PC-3 (cell line): ENCODE measurements at regions not wholly inside any gene's neighbourhood (a gene's known extent, or its start where the extent isn't known, plus 50 kb on each side); places are given as distances from the start of the nearest gene placed in this dataset.

Experiments used
- ATAC-seq: fragments of 200-7000 bp; cut with Tn5 transposase; 2 replicates; pipeline ENCODE4 v1.9.1; 2020; ENCODE audit warnings: mild to moderate bottlenecking, moderate library complexity
- BruUV-seq: library from RNA; stranded (reverse); fragments of 400-500 nt; replicated peaks from 2 replicates; lab custom pipeline; 2021; lab: Mats Ljungman, UMichigan
- CTCF ChIA-PET: fragments of 300-600 bp; sonication (Branson Sonifier 250); formaldehyde crosslinking; loops from one replicate; lab custom pipeline; 2022; ENCODE audit warnings: antibody characterized with exemption; lab: Charles Lee
- POLR2A ChIA-PET: fragments of 300-600 bp; sonication (Branson Sonifier 250); formaldehyde crosslinking; loops from one replicate; lab custom pipeline; 2022; ENCODE audit warnings: antibody characterized with exemption; ENCODE audit not compliant: unreplicated experiment; lab: Charles Lee
- DNase-seq: peaks from one replicate; pipeline ENCODE4 v3.0.0-alpha.2; 2015
- H2AFZ ChIP-seq: fragments of 300-600 bp; sonication (generic); 2 replicates; pipeline ENCODE4 v1.6.0; 2016; ENCODE audit warnings: antibody characterized with exemption, low read length
- H3F3A ChIP-seq: fragments of 300-600 bp; sonication (generic); one replicate; pipeline ENCODE4 v1.6.0; 2017; ENCODE audit warnings: antibody characterized with exemption, low read length, control low read depth, mild to moderate bottlenecking; ENCODE audit not compliant: unreplicated experiment
- H3K27ac ChIP-seq: fragments of 300-600 bp; sonication (generic); 2 replicates; pipeline ENCODE4 v1.5.1; 2016; ENCODE audit warnings: mild to moderate bottlenecking, low read length
- H3K27me3 ChIP-seq: fragments of 300-600 bp; sonication (generic); 2 replicates; pipeline ENCODE4 v1.6.1; 2016; ENCODE audit warnings: low read length, mixed read lengths
- H3K36me3 ChIP-seq: fragments of 300-600 bp; sonication (generic); 2 replicates; pipeline ENCODE4 v1.6.1; 2016; ENCODE audit warnings: low read depth, mixed run types, low read length, mixed read lengths
- H3K4me1 ChIP-seq: fragments of 300-600 bp; sonication (generic); 2 replicates; pipeline ENCODE4 v1.5.1; 2016; ENCODE audit warnings: low read length; ENCODE audit not compliant: insufficient read depth
- H3K4me2 ChIP-seq: fragments of 300-600 bp; sonication (generic); 2 replicates; pipeline ENCODE4 v1.6.0; 2016; ENCODE audit warnings: low read length
- H3K4me3 ChIP-seq: fragments of 300-600 bp; sonication (generic); 2 replicates; pipeline ENCODE4 v1.5.1; 2016; ENCODE audit warnings: mild to moderate bottlenecking, low read length, mixed read lengths
- H3K79me2 ChIP-seq: fragments of 300-600 bp; sonication (generic); 2 replicates; pipeline ENCODE4 v1.6.1; 2017; ENCODE audit warnings: low read length, mixed read lengths
- H3K9ac ChIP-seq: fragments of 300-600 bp; sonication (generic); 2 replicates; pipeline ENCODE4 v1.6.0; 2016; ENCODE audit warnings: mild to moderate bottlenecking, low read length
- H3K9me2 ChIP-seq: fragments of 300-600 bp; sonication (generic); replicated peaks from 2 replicates; pipeline ENCODE4 v1.6.1; 2016; ENCODE audit warnings: mixed run types, low read length, mixed read lengths
- H3K9me3 ChIP-seq: fragments of 300-600 bp; sonication (generic); 2 replicates; pipeline ENCODE4 v1.6.1; 2016; ENCODE audit warnings: low read length, mixed read lengths
- H4K20me1 ChIP-seq: fragments of 300-600 bp; sonication (generic); 2 replicates; pipeline ENCODE4 v1.6.1; 2016; ENCODE audit warnings: low read length, mixed read lengths
- EZH2 ChIP-seq: fragments of 300-600 bp; sonication (generic); IDR thresholded peaks from one replicate; pipeline ENCODE4 v1.6.1; 2017; ENCODE audit warnings: antibody characterized with exemption, mild to moderate bottlenecking, low read length; ENCODE audit not compliant: unreplicated experiment
- EZH2phosphoT487 ChIP-seq: fragments of 300-600 bp; sonication (generic); IDR thresholded peaks from 2 replicates; pipeline ENCODE4 v1.6.1; 2018; ENCODE audit warnings: mild to moderate bottlenecking, antibody characterized with exemption, low read length, borderline replicate concordance
- intact Hi-C: fragments of 100-400 bp; cut with micrococcal nuclease; formaldehyde crosslinking; loops from 2 replicates; pipeline ENCODE4 v1.9.0; 2023
- TF ChIP-seq, protein P1 (sequence below): fragments of 300-600 bp; sonication (generic); conservative IDR thresholded peaks from 2 replicates; pipeline ENCODE4 v1.5.1; 2017; ENCODE audit warnings: antibody characterized with exemption, low read depth, mild to moderate bottlenecking, low read length

- no peak for TF ChIP-seq EZH2phosphoT487
- no peak for TF ChIP-seq EZH2
- no peak overlapping the region for H3K9ac ChIP-seq
- H3K4me2 ChIP-seq = no peak overlapping the region
- H4K20me1 ChIP-seq = no peaks in the 10 kb centered on the region
- no peak overlapping the region for H2AFZ ChIP-seq
- no peaks in the 10 kb centered on the region for H3F3A ChIP-seq
- no peaks in the 10 kb centered on the region for H3K9me2 ChIP-seq
- BruUV-seq = no TSS peak
- intact Hi-C loops = no loop called here
- no peaks in the 10 kb centered on the region for H3K79me2 ChIP-seq
- H3K27ac ChIP-seq = no peak overlapping the region
- ATAC-seq (no peak), DNase-seq (no peak)
- no peaks in the 10 kb centered on the region for H3K4me1 ChIP-seq
- no peaks in the 10 kb centered on the region for H3K9me3 ChIP-seq
- no peaks in the 10 kb centered on the region for H3K36me3 ChIP-seq
- CTCF ChIA-PET = no interaction called here
- no peaks in the 10 kb centered on the region for H3K27me3 ChIP-seq
- POLR2A ChIA-PET = no interaction called here
- H3K4me3 ChIP-seq = no peak overlapping the region
Measured at GRCh38 chr6:114762145-114762544, 419.3 kb upstream of the HS3ST5 start.

GRCh38 chr6:114747995-114748625, 405.3 kb upstream of the HS3ST5 start:
- 0 out of 2 replicates have a peak, but pooled peaks have one; percentile 40 for ATAC-seq
- ChIA-PET CTCF (interaction anchor here (0.6 kb wide), 1 partner anchor 797 kb away, joined by 4 read pairs; no protein-coding TSS in a partner anchor), POLR2A (no interaction called here)
- no peak for TF ChIP-seq EZH2
- TF ChIP-seq, protein P1, sequence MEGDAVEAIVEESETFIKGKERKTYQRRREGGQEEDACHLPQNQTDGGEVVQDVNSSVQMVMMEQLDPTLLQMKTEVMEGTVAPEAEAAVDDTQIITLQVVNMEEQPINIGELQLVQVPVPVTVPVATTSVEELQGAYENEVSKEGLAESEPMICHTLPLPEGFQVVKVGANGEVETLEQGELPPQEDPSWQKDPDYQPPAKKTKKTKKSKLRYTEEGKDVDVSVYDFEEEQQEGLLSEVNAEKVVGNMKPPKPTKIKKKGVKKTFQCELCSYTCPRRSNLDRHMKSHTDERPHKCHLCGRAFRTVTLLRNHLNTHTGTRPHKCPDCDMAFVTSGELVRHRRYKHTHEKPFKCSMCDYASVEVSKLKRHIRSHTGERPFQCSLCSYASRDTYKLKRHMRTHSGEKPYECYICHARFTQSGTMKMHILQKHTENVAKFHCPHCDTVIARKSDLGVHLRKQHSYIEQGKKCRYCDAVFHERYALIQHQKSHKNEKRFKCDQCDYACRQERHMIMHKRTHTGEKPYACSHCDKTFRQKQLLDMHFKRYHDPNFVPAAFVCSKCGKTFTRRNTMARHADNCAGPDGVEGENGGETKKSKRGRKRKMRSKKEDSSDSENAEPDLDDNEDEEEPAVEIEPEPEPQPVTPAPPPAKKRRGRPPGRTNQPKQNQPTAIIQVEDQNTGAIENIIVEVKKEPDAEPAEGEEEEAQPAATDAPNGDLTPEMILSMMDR = peak; percentile 79
- TF ChIP-seq EZH2phosphoT487 = no peak
- Histone ChIP-seq H3K27me3 (no peaks in the 10 kb centered on the region), H3K4me1 (no peaks in the 10 kb centered on the region), H3K4me2 (no peak overlapping the region), H3K9me3 (no peaks in the 10 kb centered on the region), H3K27ac (no peak overlapping the region), H3K4me3 (no peak overlapping the region), H3K9ac (no peak overlapping the region), H3F3A (no peaks in the 10 kb centered on the region), H3K9me2 (no peaks in the 10 kb centered on the region), H3K79me2 (no peaks in the 10 kb centered on the region), H2AFZ (no peak overlapping the region), H3K36me3 (no peaks in the 10 kb centered on the region), H4K20me1 (no peaks in the 10 kb centered on the region)
- intact Hi-C loops = loop anchor here (1.0 to 10.0 kb wide), 3 partner anchors 403 to 1148 kb away; partner anchors contain the start of gene HS3ST5
- peak; percentile 53 for DNase-seq
- no TSS peak for BruUV-seq

DNA sequence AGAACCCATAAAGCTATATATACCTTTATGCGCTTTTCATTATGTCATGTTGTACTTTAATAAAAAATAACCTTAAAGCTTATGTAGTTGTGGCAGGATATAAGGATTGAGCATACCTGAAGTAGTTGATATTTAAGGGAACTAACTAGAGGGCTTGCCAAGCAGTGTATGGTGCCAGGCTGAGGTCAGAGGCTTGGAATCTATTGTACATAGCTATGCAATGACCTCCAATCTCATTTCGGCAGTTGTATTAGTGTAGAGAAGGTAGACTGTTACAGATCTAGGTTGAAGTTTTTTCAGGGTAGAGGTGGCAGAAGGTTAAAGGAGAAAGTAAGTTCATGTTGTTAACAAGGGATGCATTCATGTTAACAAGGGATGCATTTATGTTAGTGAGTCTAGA, 397.7 kb upstream of the HS3ST5 start:
- ChIA-PET CTCF (no interaction called here), POLR2A (no interaction called here)
- H3K36me3 ChIP-seq = no peaks in the 10 kb centered on the region
- BruUV-seq = no TSS peak
- H3K9me3 ChIP-seq = no peaks in the 10 kb centered on the region
- no peak overlapping the region for H3K9ac ChIP-seq
- H2AFZ ChIP-seq = no peak overlapping the region
- H3K27ac ChIP-seq = no peak overlapping the region
- ATAC-seq (no peak), DNase-seq (peak; percentile 26)
- no peaks in the 10 kb centered on the region for H3K79me2 ChIP-seq
- no peaks in the 10 kb centered on the region for H3F3A ChIP-seq
- H3K9me2 ChIP-seq = no peaks in the 10 kb centered on the region
- no peak overlapping the region for H3K4me3 ChIP-seq
- no peaks in the 10 kb centered on the region for H3K4me1 ChIP-seq
- no peak overlapping the region for H3K4me2 ChIP-seq
- H3K27me3 ChIP-seq = no peaks in the 10 kb centered on the region
- intact Hi-C loops = loop anchor here (10.0 kb wide), 2 partner anchors 396 to 746 kb away; partner anchors contain the start of gene HS3ST5
- TF ChIP-seq, protein P1 = no peak
- TF ChIP-seq EZH2phosphoT487 (no peak), EZH2 (no peak)
- H4K20me1 ChIP-seq = no peaks in the 10 kb centered on the region
